Ovary (tissue), 7 donors: ENCODE measurements at regions not wholly inside any gene's neighbourhood (a gene's known extent, or its start where the extent isn't known, plus 50 kb on each side); places are given as distances from the start of the nearest gene placed in this dataset.

Experiments
- DNase-seq, 5 donors: peaks; one replicate each; pipeline ENCODE4 v3.0.0-alpha.2; 2019 to 2020
- H3K27ac ChIP-seq, 2 donors: fragments of 200-600 bp; one replicate each; pipeline versions ENCODE4 v1.5.1 to v1.8.0; 2019 to 2022
- H3K27me3 ChIP-seq: fragments of 200-600 bp; one replicate; pipeline ENCODE4 v1.8.0; 2022
- H3K36me3 ChIP-seq: fragments of 200-600 bp; sonication (generic); one replicate; pipeline ENCODE4 v1.5.1; 2019
- H3K4me1 ChIP-seq: one replicate; pipeline ENCODE4 v1.8.1; 2013; ENCODE audit warnings: mild to moderate bottlenecking, moderate library complexity; ENCODE audit not compliant: insufficient read depth
- H3K4me3 ChIP-seq: fragments of 200-600 bp; sonication (generic); one replicate; pipeline ENCODE4 v1.5.1; 2017
- H3K9me3 ChIP-seq, 2 donors: fragments of 200-600 bp in 1 of 2; sonication (generic) in 1 of 2; one replicate each; pipeline versions ENCODE4 v1.5.1 to v1.8.1; 2013 to 2019; ENCODE audit warnings: mild to moderate bottlenecking in 1 of 2, moderate library complexity in 1 of 2
- EP300 ChIP-seq: sonication (generic); formaldehyde crosslinking; IDR thresholded peaks from one replicate; pipeline ENCODE4 v1.6.1; 2017; ENCODE audit warnings: antibody characterized with exemption
- POLR2A ChIP-seq: fragments of 450-650 bp; IDR thresholded peaks from one replicate; pipeline ENCODE4 v1.6.1; 2017; ENCODE audit warnings: antibody characterized with exemption, mild to moderate bottlenecking, moderate library complexity
- WGBS, 3 donors: extraction: QIAGEN DNeasy Blood & Tissue Kit in 1 of 3; methylation state at CpG; one replicate each; pipeline versions ENCODE4 v1.1.5 to v1.1.7; 2013 to 2017; 5-methylcytosine and 5-hydroxymethylcytosine counted together
- intact Hi-C, 4 donors: fragments of 100-400 bp; cut with DNase I; formaldehyde crosslinking; loops; one replicate each; pipeline versions ENCODE4 v1.11.0 to v1.15.1; 2022 to 2023
- TF ChIP-seq, protein P1 (sequence below), 3 donors: fragments of 450-650 bp in 2 of 3; fragments of 200-600 bp in 1 of 3; IDR thresholded peaks; one replicate each; pipeline versions ENCODE4 v1.5.1 to v1.8.0; 2016 to 2022; ENCODE audit warnings: antibody characterized with exemption in 3 of 3, mild to moderate bottlenecking in 1 of 3
- donor health status: DM: no; HTN: no; CAD: no; lungs with moderate emphysema.
- donor health status: DM: no; HTN: no; CAD: no.
- donor health status: Bipolar disorder and iron deficiency.
- donor health status: DM: no; HTN: no; CAD: no.
- donor health status: DM: yes; HTN: yes; CAD: no.

DNA sequence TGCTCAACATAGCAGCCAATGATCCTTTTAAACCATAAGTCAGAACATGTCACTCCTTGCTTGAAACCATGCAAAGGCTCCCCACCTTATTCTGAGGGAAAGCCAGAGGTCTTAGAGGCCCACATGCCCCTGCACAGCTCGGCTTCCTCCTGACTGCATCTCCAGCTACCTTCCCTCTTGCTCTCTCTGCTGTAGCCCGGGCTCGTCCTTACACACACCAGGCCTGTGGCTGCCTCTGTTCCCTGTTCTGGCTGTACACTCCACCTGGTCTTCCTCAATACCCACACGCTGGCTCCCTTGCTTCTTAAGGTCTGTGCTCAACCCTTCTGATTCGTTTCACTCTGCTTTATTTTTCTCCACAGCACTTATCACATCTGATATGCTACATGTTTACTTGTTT, 116.2 kb downstream of the TNFAIP3 start:
- no peak for DNase-seq
- 73 to 85% (median 74%) methylated on average over 5 of the region's 5 CpGs for WGBS, 3 donors
- intact Hi-C loops: no loop called here
- H3K36me3 ChIP-seq: no peaks in the 10 kb centered on the region
- H3K27me3 ChIP-seq: no peaks in the 10 kb centered on the region
- no peaks in the 10 kb centered on the region for H3K4me1 ChIP-seq
- no peaks in the 10 kb centered on the region for H3K9me3 ChIP-seq
- H3K4me3 ChIP-seq: no peak overlapping the region
- H3K27ac ChIP-seq: no peak overlapping the region
- TF ChIP-seq, protein P1, sequence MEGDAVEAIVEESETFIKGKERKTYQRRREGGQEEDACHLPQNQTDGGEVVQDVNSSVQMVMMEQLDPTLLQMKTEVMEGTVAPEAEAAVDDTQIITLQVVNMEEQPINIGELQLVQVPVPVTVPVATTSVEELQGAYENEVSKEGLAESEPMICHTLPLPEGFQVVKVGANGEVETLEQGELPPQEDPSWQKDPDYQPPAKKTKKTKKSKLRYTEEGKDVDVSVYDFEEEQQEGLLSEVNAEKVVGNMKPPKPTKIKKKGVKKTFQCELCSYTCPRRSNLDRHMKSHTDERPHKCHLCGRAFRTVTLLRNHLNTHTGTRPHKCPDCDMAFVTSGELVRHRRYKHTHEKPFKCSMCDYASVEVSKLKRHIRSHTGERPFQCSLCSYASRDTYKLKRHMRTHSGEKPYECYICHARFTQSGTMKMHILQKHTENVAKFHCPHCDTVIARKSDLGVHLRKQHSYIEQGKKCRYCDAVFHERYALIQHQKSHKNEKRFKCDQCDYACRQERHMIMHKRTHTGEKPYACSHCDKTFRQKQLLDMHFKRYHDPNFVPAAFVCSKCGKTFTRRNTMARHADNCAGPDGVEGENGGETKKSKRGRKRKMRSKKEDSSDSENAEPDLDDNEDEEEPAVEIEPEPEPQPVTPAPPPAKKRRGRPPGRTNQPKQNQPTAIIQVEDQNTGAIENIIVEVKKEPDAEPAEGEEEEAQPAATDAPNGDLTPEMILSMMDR (IDR thresholded peaks at IDR 0.05): no peak
- TF ChIP-seq EP300 (no peak), POLR2A (no peak)

DNA sequence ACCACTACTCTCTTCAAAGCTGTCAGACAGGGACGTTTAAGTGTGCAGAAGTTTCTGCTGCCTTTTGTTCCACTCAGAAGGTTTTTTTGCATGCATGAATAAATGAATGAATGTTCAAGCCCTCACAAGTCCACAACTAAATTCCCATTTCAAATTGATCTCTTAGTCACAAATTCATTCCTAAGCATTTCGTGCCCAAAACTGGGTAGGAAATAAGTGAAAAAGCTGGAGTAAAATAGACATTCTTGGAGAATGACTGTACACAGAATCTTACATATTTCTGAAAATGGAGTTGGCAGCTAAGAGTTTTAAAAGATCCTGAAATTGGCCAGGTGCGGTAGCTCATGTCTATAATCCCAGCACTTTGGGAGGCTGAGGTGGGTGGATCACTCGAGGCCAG, 117.6 kb downstream of the PERP start:
- Histone ChIP-seq H3K4me3 (no peak overlapping the region), H3K27me3 (no peaks in the 10 kb centered on the region), H3K27ac (no peak overlapping the region), H3K4me1 (no peaks in the 10 kb centered on the region), H3K9me3 (no peaks in the 10 kb centered on the region), H3K36me3 (no peaks in the 10 kb centered on the region)
- intact Hi-C loops: no loop called here
- TF ChIP-seq, protein P1 (IDR thresholded peaks at IDR 0.05): no peak
- TF ChIP-seq POLR2A (no peak), EP300 (no peak)
- DNase-seq: no peak
- 67 to 72% (median 71%) methylated on average over 4 of the region's 4 CpGs for WGBS, 3 donors

DNA sequence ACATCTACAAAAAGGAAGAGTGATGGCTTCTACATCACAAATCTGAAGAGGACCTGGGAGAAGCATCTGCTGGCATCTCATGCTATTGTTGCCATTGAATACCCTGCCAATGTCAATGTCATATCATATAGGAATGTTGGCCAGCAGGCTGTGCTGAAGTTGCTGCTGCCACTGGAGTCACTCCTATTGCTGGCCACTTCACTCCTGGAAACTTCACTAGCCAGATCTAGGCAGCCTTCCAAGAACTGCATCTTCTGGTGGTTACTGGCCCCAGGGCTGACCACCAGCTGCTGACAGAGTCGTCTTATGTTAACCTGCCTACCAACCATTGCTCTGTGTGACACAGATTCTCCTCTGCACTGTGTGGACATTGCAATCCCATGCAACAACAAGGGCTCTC, 111.8 kb downstream of the PERP start:
- intact Hi-C loops: no loop called here
- Histone ChIP-seq H3K27me3 (no peaks in the 10 kb centered on the region), H3K4me1 (no peaks in the 10 kb centered on the region), H3K36me3 (no peaks in the 10 kb centered on the region), H3K9me3 (no peaks in the 10 kb centered on the region), H3K27ac (no peak overlapping the region), H3K4me3 (no peak overlapping the region)
- WGBS, 3 donors: 67 to 75% (median 72%) methylated on average over 1 of the region's 1 CpG
- DNase-seq: no peak
- TF ChIP-seq, protein P1 (IDR thresholded peaks at IDR 0.05): no peak
- TF ChIP-seq POLR2A (no peak), EP300 (no peak)

DNA sequence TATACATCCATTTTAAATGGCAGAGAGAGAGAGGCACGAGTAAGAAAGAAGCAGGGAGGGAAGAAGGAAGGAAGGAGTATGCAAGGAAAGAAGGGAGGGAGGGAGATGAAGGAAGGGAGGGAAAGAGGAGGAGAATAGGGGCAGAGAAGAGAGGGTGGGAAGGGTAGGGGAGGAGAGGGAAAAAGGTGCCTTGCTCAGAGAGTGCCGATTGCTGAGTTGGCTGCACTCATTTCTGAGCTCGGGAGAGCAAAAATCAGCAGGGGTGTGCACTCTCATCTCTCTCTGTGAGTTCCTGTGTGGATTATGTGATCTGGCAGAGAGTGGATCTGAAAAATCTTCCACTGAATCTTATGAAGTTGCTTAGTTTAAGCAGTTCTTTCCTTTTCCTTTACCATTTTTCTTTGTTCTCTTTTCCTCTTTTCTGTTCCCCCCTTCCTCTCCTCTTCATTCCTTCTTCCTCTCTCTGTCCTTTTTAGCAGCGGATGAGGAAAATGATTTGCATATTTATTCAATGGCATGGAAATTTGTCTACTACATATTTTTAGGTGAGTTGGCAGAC, 108.7 kb downstream of the PERP start:
- Histone ChIP-seq H3K36me3 (no peaks in the 10 kb centered on the region), H3K9me3 (no peaks in the 10 kb centered on the region), H3K4me1 (no peaks in the 10 kb centered on the region), H3K27ac (no peak overlapping the region), H3K4me3 (no peak overlapping the region), H3K27me3 (no peaks in the 10 kb centered on the region)
- WGBS, 3 donors: 68 to 69% (median 68%) methylated on average over 4 of the region's 4 CpGs
- DNase-seq: no peak
- TF ChIP-seq, protein P1 (IDR thresholded peaks at IDR 0.05): no peak
- TF ChIP-seq EP300 (no peak), POLR2A (no peak)
- intact Hi-C loops: no loop called here
